HG03354 (cell line): ENCODE measurements at regions not wholly inside any gene's neighbourhood (a gene's known extent, or its start where the extent isn't known, plus 50 kb on each side); places are given as distances from the start of the nearest gene placed in this dataset.

ENCODE experiments used
- ATAC-seq: cut with Tn5 transposase; IDR thresholded peaks from one replicate; pipeline ENCODE4 v1.9.1; 2021; ENCODE audit warnings: mild to moderate bottlenecking; ENCODE audit not compliant: unreplicated experiment, poor library complexity, severe bottlenecking

DNA sequence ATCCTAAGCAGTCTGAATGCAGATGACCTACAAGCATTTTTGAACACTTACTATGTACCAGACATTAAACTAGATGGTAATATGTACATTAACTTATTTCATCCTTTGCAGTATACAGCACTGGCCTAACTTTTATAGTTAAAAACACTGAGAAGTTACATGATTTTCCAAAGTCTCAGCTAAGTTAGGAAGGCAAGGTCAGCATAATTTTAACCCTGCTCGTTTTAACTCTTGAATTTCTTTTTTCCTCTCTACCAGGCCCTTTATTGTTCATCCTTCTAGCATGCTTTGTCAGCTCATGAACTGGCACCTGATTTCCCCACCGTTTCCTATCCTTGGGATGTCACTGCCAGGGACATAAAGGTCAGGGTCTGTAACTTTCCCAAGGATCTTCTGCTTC lies 76.9 kb upstream of the ZC3H11B start:
- no peak for ATAC-seq

DNA sequence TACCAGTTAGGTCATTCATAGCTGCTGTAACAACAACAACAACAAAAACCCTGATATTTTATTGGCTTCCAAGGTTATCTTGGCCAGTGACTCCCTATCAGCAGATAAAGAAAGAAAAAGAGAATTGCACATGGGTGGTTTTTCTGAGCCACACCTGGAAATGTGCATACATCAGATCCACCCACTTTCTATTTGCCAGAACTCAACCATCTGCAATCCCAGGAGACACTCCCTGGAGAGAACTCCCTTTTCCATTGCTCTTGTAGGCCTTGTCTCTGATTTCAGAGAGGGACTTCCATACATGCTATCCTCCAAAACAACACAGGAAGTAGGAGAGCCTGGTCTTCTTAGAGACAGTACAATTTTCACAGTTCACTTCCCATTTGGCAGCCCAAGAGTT lies 74.9 kb upstream of the ZC3H11B start:
- ATAC-seq, result no peak

DNA sequence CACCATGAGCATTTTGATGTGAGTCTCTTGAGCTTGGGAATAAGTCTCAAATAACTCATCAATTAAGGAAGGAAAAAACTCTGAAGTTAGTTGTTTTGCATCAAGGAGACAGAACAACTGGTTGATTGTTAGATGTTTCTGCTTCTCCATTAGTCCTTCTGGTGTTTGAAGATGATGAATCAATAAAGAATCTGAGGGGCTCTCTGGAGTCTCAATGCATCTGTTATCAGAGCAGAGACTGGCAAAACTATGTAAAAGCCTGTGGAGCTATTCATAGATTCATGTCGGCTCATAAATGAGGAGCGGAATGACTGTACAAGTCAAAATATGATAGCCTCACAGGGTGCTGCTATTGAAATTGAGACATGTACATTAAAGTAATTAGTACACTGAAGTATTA lies 73.3 kb upstream of the ZC3H11B start:
- ATAC-seq, result no peak

DNA sequence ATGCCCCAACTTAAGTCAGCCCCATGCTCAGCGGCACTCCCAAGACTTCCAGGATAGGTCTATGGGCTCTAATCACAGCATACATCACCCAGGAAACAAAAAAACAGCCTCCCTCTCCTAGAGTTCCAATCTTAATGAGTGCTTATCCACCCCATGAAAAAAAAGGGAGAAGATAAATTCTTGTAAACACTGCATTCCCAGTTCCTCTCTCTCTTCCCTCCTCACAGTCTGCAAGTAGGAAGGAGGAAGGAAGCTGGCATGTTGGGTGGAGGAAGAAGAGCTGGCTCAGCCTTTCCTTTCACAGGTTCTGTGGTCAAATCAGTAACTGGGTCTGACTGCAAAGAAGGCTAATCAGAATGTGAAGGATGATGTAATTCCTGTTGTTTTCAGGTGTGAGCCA lies 69.9 kb upstream of the ZC3H11B start:
- no peak for ATAC-seq

DNA sequence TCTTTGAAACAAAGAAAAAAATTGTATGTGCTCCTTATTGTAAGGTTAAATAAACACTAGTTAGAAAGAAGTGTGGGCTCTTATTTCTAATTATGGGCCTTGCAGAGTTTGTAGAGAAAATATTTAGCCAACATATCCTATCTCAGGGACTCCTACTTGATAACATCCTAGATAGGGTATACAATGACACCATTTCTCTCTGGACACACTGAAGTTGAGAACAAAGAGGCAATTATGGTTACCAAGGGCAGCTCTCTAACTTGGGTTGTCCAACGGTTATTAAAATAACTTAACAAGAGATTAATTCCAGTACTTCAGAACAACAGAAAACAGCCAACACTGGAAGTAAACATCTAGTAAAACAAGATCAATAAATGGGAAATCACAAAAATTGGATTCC lies 69.0 kb upstream of the ZC3H11B start:
- no peak for ATAC-seq

DNA sequence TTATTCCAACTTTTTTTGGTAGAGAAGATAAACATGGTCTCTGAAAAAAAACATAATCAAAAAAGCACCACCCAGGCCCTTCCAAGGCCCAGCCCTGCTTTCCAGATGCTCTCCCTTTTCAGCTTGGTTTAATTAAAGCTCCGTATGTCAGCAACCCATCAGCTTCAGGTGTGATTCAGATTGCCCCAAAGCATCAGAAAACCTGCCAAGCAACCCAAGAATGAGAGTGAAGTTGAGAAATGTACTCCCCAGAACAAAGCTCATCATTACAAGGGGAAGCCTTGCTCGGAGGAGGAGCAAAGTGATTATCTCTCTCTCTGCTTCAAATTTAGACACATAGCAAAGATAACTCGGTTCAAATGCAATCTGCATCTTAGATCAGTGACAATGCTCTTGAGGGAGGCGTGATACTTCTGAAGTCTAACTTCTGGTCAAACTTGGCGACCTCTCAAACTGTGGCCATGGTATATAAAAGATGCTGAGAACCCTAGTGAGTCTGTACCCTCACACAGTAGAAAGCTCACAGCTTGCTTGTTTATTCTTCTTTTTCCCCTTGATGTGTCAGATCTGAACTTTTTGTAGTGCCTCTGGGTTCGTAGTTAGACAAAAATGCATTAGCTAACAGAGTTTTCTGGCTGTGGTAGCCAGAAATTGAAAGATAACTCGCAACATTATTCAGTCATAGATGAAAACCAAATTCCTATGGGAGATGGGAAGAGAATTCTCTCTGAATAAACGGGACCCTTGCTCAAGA lies 63.3 kb upstream of the ZC3H11B start:
- no peak for ATAC-seq

DNA sequence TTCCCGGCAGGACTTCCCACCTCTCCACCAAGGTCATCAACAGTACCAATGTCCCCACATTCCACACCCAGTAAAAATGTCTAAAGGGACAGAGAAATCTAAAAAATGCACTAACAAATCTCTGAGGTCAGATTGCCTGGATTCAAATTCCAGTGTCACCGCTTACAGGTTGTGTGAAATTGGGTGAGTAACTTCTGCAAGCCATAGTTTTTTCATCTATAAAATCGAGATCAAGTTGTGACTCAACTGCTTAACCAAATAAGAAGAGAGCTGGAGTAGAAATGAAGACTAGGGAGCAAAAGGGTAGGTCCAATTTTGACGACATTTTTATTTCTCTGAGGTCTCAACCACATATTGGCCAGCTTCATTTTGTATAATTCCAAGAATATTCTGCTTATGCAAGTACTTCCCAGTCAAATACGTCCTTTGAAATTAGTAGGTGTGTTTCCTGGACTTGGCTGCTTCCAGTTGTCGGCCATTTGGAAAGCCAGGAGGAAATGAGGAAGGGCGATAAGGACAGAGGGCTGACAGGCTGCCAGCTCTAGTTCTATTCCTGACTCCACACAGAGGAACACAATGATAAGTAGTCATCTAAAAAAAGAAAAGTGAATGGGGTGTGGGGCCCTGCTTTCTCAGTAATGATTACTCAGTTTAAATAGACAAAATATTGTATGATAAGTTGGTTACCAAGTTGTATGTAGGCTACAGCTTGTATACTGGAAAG lies 57.7 kb upstream of the ZC3H11B start:
- no peak for ATAC-seq

DNA sequence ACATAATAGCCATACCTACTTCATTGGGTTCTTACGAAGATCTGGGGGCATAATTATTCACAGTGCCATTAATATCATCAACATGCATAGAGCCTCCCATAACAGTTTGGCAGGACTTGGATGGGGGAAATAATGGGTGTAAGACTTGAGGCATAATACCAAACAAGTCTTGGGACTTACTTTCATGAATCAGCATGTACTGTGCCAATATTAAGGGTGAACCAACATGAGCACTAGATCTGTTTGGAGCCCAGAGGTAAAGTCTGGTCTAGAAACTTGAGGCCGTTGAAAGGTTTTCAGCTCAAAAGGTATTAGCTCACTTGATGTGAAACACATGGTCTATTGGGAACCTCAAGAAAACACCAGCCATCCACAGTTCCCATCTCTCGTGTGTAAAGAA lies 56.7 kb upstream of the ZC3H11B start:
- ATAC-seq, result no peak

DNA sequence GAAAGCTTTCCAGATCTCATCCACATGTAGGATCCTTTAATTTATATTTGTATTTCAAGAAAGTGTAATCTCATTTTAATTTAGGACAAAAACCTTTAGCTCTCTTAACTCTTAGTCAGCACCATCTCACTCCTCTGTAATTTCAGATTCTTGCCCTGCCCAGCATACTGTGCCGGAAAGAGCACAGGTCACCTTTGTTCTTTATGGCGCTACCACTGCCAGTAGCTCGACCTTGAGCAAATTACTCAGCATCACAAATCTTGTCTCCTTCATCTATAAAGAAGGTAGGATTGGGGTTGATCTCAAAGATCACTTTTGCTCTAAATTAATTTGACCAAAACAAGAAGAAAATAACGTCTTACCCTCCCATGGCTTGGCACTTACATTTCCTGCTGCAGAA lies 56.1 kb upstream of the ZC3H11B start:
- ATAC-seq, result no peak

DNA sequence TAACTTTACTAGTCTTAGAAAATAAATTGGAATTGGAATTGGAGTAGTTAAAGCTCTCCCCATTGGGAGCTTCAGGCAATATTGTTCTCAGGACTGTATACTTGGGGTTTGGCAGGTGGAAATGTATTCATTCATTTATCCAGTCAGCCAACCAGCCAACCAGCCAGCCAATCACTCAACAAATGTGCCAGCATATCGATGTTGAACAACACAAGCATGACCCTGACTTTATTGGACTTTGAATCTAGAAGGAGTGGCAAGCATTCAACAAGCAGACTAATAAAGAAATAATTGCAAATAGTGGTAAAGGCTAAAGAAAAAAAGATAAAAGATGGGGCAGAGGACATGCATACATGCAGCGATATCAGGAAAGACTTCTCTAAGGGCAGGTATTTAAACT lies 55.5 kb upstream of the ZC3H11B start:
- ATAC-seq, result no peak

DNA sequence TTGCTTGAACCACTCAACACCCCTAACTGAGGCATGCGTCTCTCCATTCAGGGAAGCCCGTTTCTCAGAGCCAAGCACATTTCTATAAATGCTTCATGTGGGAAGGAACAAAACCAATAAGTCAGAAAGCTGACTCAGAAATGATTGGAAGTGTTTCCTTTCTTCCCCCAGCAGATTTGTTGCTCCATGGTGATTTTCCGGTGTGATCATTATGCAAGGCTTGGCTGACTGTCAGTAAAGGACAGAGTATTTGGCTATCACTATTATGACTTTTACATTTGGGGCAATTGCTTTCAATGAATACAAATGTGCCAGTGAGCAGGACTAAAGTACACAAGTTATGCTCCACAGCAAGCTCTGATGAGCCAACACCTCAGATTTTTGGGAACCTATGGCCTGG lies 53.3 kb upstream of the ZC3H11B start:
- ATAC-seq, result no peak

DNA sequence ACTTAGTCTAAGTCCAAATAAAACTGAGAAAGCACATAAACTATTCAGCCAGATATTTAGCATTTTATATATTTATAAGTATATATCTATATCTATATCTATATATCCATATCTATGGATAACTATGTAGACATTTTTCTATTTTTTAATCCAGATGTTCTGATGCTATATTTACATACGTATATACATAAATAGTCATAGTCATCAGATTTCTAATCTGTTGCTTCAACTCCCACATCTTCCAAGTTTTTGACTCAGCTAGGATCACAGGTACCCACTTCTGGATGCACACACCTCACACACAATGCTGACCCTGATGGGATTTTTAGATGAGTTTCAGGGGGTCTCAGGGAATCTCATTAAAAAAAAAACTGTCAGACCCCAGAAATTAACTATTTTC lies 52.2 kb upstream of the ZC3H11B start:
- no peak for ATAC-seq

DNA sequence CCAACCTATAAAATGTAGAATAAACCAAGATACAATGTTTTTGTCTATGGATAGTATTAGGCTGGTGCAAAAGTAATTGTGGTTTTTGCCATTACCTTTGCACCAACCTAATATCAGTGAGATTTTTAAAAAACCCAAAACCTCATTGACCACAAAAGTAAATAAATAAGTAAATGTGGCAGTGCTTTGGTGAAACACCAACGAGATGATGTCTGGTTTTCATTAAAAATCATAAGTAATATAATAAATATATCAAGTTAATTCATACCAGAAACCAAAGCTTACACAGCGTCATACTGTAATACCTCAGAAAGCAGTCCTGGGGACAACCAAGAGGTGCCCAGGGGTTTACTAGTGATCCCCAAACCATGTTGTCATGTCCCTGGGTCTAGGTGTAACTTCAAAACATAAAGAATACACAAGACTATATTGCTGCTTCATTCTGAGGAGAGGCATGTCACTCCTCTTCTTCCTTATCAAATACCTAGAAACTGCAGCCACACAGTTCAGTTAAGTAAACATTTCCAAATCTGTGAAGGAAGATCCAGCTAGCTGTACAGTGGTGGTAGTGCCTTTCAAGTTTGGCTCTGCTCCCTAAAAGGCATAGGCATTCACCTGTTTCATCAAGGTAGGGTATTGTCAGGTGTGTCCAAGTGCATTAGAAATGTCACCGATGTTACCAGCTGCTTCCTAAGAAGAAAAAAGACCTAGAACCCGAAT lies 51.6 kb upstream of the ZC3H11B start:
- ATAC-seq, result no peak
